ENCODE measurements at regions not wholly inside any gene's neighbourhood (a gene's known extent, or its start where the extent isn't known, plus 50 kb on each side); places are given as distances from the start of the nearest gene placed in this dataset.

DNA sequence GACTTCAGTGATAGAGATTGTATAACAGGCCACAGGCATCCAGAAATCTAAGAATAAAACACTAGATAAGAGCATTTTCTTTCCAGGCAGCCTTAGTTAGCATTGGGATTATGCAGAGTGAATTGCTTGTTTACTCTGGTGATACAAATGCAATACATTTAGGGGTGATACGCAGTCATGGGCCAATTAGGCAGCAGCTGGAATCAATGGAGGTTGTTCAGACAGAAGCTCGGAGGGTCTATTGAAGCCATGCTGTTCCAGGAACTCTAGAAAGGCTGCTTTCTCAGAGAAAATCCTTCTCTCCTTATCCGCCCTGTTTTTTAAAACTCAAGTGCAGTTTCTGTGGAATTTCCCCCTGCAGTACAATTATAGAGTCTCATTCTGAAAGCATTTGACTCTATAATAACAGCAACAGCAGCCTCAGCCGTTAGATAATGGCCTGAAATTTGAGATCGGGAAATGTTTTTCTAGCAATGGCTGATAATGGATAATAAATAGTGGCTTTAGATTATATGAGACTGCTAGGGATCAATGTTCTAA is 364.3 kb upstream of the HS3ST5 start:
- no peaks in the 10 kb centered on the region for H3K79me2 ChIP-seq (ENCODE audit: insufficient read depth, low read length)
- no peak overlapping the region for H3K4me3 ChIP-seq (ENCODE audit: low read depth, low read length, poor library complexity, severe bottlenecking)
- H3K9me2 ChIP-seq (ENCODE audit: low read depth, low read length), result no peaks in the 10 kb centered on the region
- H4K20me1 ChIP-seq (ENCODE audit: insufficient read depth, low read length), result no peaks in the 10 kb centered on the region
- H3F3A ChIP-seq (ENCODE audit: insufficient read depth, low read length), result no peaks in the 10 kb centered on the region
- no peaks in the 10 kb centered on the region for H3K9me3 ChIP-seq (ENCODE audit: low read length)
- no peak overlapping the region for H3K9ac ChIP-seq (ENCODE audit: low read length)
- no peak for TF ChIP-seq CTCF (IDR thresholded peaks at IDR 0.05; ENCODE audit: low read length)
- TF ChIP-seq EZH2 (IDR thresholded peaks at IDR 0.05; ENCODE audit: borderline replicate concordance, low read length), result no peak
- no peak overlapping the region for H2AFZ ChIP-seq (ENCODE audit: low read length)
- H3K4me2 ChIP-seq (ENCODE audit: low read length), result no peak overlapping the region
- no peak overlapping the region for H3K27ac ChIP-seq (ENCODE audit: low read depth, low read length, poor library complexity, severe bottlenecking)
- H3K4me1 ChIP-seq (ENCODE audit: insufficient read depth, low read length, severe bottlenecking), result no peaks in the 10 kb centered on the region
- no peaks in the 10 kb centered on the region for H3K36me3 ChIP-seq (ENCODE audit: insufficient read depth, low read length)
- H3K27me3 ChIP-seq (ENCODE audit: insufficient read depth, low read length), result no peaks in the 10 kb centered on the region; the same call in 1 of the 2 replicates

GRCh38 chr6:114690625-114691024 is 347.8 kb upstream of the HS3ST5 start:
- no peaks in the 10 kb centered on the region for H3K9me3 ChIP-seq (ENCODE audit: low read length)
- H3K79me2 ChIP-seq (ENCODE audit: insufficient read depth, low read length), result no peaks in the 10 kb centered on the region
- H3K27ac ChIP-seq (ENCODE audit: low read depth, low read length, poor library complexity, severe bottlenecking), result no peak overlapping the region
- TF ChIP-seq EZH2 (IDR thresholded peaks at IDR 0.05; ENCODE audit: borderline replicate concordance, low read length), result no peak
- TF ChIP-seq CTCF (IDR thresholded peaks at IDR 0.05; ENCODE audit: low read length), result peak; percentile 30; the same call in 1 of the 2 replicates
- H3K4me3 ChIP-seq (ENCODE audit: low read depth, low read length, poor library complexity, severe bottlenecking), result no peak overlapping the region
- H3K36me3 ChIP-seq (ENCODE audit: insufficient read depth, low read length), result no peaks in the 10 kb centered on the region
- no peak overlapping the region for H3K9ac ChIP-seq (ENCODE audit: low read length)
- no peaks in the 10 kb centered on the region for H3K4me1 ChIP-seq (ENCODE audit: insufficient read depth, low read length, severe bottlenecking)
- no peaks in the 10 kb centered on the region for H3F3A ChIP-seq (ENCODE audit: insufficient read depth, low read length)
- no peak overlapping the region for H3K4me2 ChIP-seq (ENCODE audit: low read length)
- H2AFZ ChIP-seq (ENCODE audit: low read length), result no peak overlapping the region
- no peaks in the 10 kb centered on the region for H4K20me1 ChIP-seq (ENCODE audit: insufficient read depth, low read length)
- no peaks in the 10 kb centered on the region for H3K27me3 ChIP-seq (ENCODE audit: insufficient read depth, low read length)
- no peaks in the 10 kb centered on the region for H3K9me2 ChIP-seq (ENCODE audit: low read depth, low read length)

- no peak overlapping the region for H3K27ac ChIP-seq (ENCODE audit: low read depth, low read length, poor library complexity, severe bottlenecking)
- no peaks in the 10 kb centered on the region for H3K9me2 ChIP-seq (ENCODE audit: low read depth, low read length)
- no peaks in the 10 kb centered on the region for H3F3A ChIP-seq (ENCODE audit: insufficient read depth, low read length)
- H3K27me3 ChIP-seq (ENCODE audit: insufficient read depth, low read length), result no peaks in the 10 kb centered on the region
- no peaks in the 10 kb centered on the region for H3K9me3 ChIP-seq (ENCODE audit: low read length)
- TF ChIP-seq EZH2 (IDR thresholded peaks at IDR 0.05; ENCODE audit: borderline replicate concordance, low read length), result no peak
- TF ChIP-seq CTCF (IDR thresholded peaks at IDR 0.05; ENCODE audit: low read length), result no peak
- H3K9ac ChIP-seq (ENCODE audit: low read length), result no peak overlapping the region
- H2AFZ ChIP-seq (ENCODE audit: low read length), result no peak overlapping the region
- H3K4me3 ChIP-seq (ENCODE audit: low read depth, low read length, poor library complexity, severe bottlenecking), result no peak overlapping the region
- no peaks in the 10 kb centered on the region for H3K4me1 ChIP-seq (ENCODE audit: insufficient read depth, low read length, severe bottlenecking)
- H3K36me3 ChIP-seq (ENCODE audit: insufficient read depth, low read length), result no peaks in the 10 kb centered on the region
- H3K4me2 ChIP-seq (ENCODE audit: low read length), result no peak overlapping the region
- H4K20me1 ChIP-seq (ENCODE audit: insufficient read depth, low read length), result no peaks in the 10 kb centered on the region
- no peaks in the 10 kb centered on the region for H3K79me2 ChIP-seq (ENCODE audit: insufficient read depth, low read length)
Measured at GRCh38 chr6:114659513-114659912, 316.7 kb upstream of the HS3ST5 start.

Measured in OCI-LY1 (cell line).